ENCODE measurements at regions not wholly inside any gene's neighbourhood (a gene's known extent, or its start where the extent isn't known, plus 50 kb on each side); places are given as distances from the start of the nearest gene placed in this dataset.
"Not testable (repeated sequence)": the region's sequence is repeated elsewhere in the genome, so short reads cannot be mapped to it uniquely, and the experiment has no call there.

DNA sequence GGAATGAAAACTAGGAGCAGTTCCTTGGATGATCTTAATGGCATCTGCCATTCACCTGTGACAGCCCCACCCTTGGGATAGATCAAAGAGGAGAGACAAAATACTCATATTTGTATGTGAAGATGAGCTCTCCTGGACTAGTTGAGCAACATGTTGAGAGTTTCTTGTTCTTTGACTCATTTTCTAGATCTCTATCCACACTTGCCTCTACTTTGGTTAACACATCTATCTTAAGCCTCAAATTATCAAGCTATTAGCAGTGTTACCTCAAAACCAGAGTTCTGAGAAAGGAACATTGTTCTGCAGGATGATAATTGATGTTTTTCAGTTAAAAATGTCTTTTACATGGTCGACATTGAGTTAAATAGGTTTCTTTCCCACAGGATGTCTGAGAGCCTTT is 94.2 kb upstream of the TEX13D start:
- no peak for DNase-seq (ENCODE audit: low read depth)

DNA sequence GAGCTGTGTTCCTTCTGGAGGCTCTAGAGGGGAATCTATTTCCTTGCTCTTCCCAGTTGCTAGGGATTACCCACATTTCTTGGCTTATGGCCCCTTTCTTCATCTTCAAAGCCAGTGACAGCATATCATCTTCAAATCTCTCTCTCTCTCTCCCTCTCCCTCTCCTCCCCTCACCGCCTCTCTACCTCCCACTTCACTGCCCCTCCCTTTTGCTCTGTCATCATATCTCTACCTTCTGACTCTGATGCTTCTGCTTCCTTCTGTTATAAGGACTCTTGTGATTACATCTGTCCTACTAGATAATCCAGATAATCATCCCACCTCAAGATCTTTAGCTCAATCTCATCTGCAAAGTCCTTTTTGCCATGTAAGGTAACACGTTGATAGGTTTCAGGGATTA is 93.1 kb upstream of the TEX13D start:
- no peak for DNase-seq (ENCODE audit: low read depth)

- DNase-seq (ENCODE audit: low read depth), result no peak
Measured at GRCh38 chrX:124239911-124240310, 92.5 kb upstream of the TEX13D start.

DNA sequence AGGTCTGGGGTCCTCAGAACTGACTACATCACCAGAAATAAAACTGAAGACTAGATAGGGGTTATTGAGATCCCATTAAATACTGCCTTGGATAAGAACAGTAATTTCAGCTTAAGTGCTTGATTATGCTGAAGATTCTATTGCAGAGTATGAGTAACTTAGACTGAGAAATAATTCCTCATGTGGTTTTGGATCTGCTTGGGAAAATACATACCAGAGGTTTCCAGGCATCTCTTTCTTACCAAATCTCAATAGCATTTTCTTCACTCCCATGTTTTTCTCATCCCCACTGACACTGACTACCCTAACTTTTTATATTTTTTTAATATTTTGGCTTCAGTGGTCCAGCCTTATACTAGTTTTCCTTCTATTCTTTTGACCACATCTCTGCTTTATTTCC is 92.0 kb upstream of the TEX13D start:
- no peak for DNase-seq (ENCODE audit: low read depth)

DNA sequence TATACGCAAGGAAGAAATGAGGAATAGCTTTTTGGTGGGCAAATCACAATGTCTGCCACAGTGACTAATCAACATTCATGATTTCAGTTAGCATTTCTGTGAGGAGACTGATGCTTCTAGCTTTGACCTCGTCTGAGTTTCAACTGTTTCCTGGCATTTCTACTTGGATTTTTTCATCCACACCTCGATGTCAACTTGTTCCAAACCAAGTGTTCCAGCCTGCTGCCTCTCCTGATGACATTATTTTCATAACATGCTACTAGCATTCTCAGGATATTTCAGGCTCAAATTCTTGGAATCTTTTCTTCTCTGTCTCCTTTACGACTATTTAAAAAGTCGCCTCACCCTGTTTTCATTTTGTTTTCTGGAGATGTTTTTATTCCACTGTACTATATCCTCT is 90.3 kb upstream of the TEX13D start:
- DNase-seq (ENCODE audit: low read depth), result no peak

- DNase-seq (ENCODE audit: low read depth), result no peak
Measured at GRCh38 chrX:124249345-124249744, 83.1 kb upstream of the TEX13D start.

DNA sequence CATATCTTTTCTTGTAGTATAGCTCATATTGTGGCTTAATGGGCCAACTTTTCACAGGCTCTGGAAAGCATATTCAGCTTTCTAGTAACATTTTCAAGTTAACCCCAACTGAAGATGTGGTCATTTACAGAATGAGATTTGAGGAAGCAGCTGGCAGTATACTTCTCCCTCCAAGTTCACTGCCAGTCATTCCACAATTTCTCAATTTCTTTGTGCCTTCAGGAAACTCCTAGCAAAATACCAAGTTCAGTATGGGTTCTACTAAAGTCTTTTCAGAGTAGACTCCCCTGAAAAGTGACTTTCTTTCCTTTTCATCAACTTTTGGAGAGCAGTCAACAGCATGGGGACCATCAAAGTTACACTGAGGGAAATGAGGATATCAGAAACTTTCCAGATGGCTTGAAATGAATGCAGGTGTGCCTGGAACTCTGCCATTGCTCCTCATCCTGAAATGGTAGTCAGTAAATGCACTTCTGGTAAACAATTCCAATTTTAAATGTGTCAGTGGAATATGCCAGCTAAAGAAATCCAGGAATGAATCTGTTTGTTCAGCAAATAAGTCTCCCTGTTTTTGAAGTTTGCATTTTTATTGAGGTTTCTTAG is 81.5 kb upstream of the TEX13D start:
- DNase-seq (ENCODE audit: low read depth), result no peak

- no peak for DNase-seq (ENCODE audit: low read depth)
Measured at GRCh38 chrX:124254611-124255010, 77.8 kb upstream of the TEX13D start.

DNA sequence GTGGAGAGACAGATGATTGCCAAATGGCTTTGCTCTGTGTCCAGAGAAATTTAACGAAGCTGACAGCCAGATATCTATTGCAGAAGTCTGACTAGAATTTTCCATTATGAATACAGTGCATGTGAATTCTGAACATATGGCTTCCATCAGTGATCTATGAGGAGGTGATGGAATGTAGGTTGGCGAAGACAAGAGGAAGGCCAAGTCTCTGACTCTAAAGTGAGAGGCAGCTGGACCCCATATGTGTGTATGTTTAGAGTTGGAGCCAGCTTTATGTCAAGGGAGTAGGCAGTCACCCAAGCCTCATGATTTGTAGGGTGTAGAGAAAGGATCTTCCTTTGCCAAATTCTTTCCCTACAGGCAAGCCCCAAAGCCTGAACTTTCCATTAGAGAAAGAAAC is 76.2 kb upstream of the TEX13D start:
- DNase-seq (ENCODE audit: low read depth), result no peak

- DNase-seq (ENCODE audit: low read depth), result no peak
Measured at GRCh38 chrX:124256629-124257380, 75.7 kb upstream of the TEX13D start.

- DNase-seq (ENCODE audit: low read depth), result no peak
Measured at GRCh38 chrX:124257924-124258702, 74.3 kb upstream of the TEX13D start.

GRCh38 chrX:124260845-124261244 is 71.6 kb upstream of the TEX13D start:
- DNase-seq (ENCODE audit: low read depth), result no peak

- DNase-seq (ENCODE audit: low read depth), result no peak
Measured at GRCh38 chrX:124263743-124264142, 68.7 kb upstream of the TEX13D start.

GRCh38 chrX:124268099-124268498 is 64.4 kb upstream of the TEX13D start:
- no peak for DNase-seq (ENCODE audit: low read depth)

DNA sequence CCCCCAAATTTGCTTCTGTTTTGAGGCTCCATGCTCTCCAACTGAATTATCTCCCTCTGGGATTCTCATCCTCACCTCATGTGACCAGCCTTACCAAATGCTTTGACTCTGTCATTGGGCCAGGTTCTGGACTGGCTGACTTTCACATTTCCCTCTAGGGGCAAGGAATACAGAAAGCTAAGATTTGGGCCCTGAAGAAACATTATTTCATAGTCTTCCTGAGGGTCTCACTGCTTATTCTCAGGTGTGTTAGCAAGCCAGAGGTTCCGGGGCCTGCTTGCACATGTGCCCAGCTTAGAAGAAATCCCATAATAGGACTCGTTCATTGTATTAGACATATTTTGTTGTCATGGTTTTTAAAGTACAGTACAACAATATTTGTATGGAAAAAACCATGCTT is 62.6 kb upstream of the TEX13D start:
- DNase-seq (ENCODE audit: low read depth), result no peak

- not testable (repeated sequence) for DNase-seq (ENCODE audit: low read depth)
Measured at GRCh38 chrX:124271599-124271998, 60.9 kb upstream of the TEX13D start.

DNA sequence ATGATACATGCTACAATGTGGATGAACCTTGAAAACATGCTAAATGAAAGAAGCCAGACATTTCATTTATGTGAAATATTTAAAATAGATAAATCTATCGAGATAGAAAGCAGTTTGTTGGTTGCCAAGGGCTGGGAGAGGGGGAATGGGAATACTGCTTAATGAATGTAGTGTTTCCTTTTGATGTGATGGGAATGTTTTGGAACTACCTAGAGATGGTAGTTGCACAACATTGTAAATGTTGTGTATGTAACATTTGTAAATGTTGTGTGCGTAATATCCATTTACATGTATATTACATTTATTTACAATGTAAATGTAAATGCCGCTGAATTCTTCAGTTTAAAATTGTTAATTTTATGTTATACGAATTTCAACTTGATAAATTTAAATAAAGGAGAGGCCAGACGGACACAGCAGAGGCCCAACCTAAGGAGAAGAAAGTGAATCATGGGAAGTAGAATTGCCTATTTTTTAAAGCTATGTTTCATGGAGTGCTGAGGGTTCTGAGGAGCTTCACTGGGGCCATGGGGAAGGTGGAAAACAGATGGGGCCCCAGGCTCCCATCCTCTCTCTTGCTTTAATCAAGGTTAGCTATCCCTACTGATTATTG is 60.0 kb upstream of the TEX13D start:
- no peak for DNase-seq (ENCODE audit: low read depth)

DNA sequence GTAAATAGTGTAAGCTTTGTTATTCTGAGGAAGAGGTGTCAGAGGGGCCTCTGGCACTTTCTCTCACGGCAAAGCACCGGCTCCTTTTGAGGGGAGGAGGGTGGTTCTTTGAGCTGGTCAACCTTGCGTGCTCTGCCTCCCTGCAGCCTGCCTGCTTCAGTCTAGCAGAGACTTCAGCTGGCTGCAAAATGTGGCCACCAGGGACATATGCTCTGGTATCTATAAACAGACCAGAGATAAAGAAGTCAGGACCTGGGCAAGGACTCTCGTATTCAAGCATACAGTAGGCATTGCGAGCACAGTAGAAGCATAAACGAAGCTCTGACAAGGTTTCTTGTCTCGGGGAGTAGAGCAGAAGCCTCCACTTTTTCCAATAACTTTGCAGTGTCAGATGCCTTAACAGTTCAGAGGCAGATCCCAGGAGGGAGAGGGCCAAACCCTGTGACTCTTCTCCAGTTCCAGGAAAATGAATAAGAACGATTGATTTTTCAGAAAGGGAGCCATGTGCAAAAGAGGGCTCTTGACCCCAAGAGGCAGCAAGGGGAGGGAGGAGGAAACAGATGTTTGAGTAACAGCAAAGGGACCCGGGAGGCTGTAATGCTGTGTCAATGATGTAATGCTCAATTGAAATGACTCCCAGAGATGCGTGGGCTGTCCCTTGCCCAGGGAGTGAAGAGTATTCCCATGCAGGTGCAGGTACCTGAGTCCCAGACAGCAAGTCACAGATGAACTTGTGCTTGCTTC is 57.9 kb upstream of the TEX13D start:
- DNase-seq (ENCODE audit: low read depth), result no peak

DNA sequence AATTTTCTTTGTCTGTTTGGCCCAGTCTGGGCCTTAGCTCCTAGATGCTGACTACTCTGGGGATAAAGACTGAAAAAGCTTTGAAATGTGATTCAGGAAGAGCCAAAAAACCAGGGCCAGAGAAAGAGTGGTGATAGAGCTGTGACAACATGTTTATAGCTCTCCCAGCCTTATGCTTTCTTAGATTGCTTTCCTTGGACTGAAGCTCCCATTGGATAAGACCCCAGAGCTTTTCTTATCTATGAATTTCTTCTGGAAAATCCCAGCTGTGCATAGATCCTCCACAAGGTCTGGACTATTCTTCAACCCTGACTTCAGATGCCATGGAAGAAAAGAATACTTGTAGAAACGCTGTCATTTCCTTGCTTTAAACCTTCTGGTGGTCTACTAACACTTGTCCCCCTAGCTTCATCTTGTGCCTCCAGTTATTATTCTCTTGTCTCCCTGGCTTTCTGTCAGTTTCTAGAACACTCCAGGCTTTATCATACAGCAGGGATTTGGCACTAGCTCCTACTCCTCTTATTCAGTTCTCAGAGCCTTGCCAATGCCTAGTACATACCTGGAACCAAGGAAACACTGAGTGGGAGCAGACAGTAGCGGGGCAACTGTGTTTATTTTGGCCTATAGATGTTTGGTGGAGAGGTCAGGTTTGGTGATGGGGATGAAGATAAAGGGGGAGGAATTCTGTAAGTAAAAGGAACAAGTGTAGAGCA is 57.1 kb upstream of the TEX13D start:
- no peak for DNase-seq (ENCODE audit: low read depth)

GRCh38 chrX:124280294-124280902 is 52.1 kb upstream of the TEX13D start:
- peak; percentile 8 for DNase-seq (ENCODE audit: low read depth)

- DNase-seq (ENCODE audit: low read depth), result no peak
Measured at GRCh38 chrX:124282580-124282979, 49.9 kb upstream of the TEX13D start.

Measured in Daoy (cell line).